Stimulated activated CD8-positive, alpha-beta memory T cell treated with anti-CD3 and anti-CD28 coated beads, Interleukin-7, amount 100 ng/mL, for 24 hours (primary cell): ENCODE measurements at regions not wholly inside any gene's neighbourhood (a gene's known extent, or its start where the extent isn't known, plus 50 kb on each side); places are given as distances from the start of the nearest gene placed in this dataset.

Experiments
- DNase-seq: peaks from one replicate; pipeline ENCODE4 v3.0.0-alpha.2; 2020; ENCODE audit warnings: low read depth

- no peak for DNase-seq
Observed at GRCh38 chr1:29967261-29967660, 730.9 kb downstream of the PTPRU start.

GRCh38 chr1:29966526-29967045, 730.3 kb downstream of the PTPRU start:
- no peak for DNase-seq

GRCh38 chr1:29964718-29965533, 728.6 kb downstream of the PTPRU start:
- DNase-seq = no peak

- no peak for DNase-seq
Observed at GRCh38 chr1:29963946-29964345, 727.6 kb downstream of the PTPRU start.

GRCh38 chr1:29962831-29963247, 726.5 kb downstream of the PTPRU start:
- no peak for DNase-seq

- DNase-seq = no peak
Observed at GRCh38 chr1:29962336-29962735, 726.0 kb downstream of the PTPRU start.

GRCh38 chr1:29961293-29962059, 725.2 kb downstream of the PTPRU start:
- no peak for DNase-seq

GRCh38 chr1:29960876-29961275, 724.6 kb downstream of the PTPRU start:
- DNase-seq = no peak

- no peak for DNase-seq
Observed at GRCh38 chr1:29960156-29960755, 723.9 kb downstream of the PTPRU start.

- DNase-seq = no peak
Observed at GRCh38 chr1:29959356-29959755, 723.0 kb downstream of the PTPRU start.

GRCh38 chr1:29958271-29958670, 721.9 kb downstream of the PTPRU start:
- DNase-seq = no peak

- no peak for DNase-seq
Observed at GRCh38 chr1:29956349-29957030, 720.2 kb downstream of the PTPRU start.

- no peak for DNase-seq
Observed at GRCh38 chr1:29954591-29954990, 718.3 kb downstream of the PTPRU start.

- DNase-seq = no peak
Observed at GRCh38 chr1:29953961-29954360, 717.6 kb downstream of the PTPRU start.

- DNase-seq = no peak
Observed at GRCh38 chr1:29949676-29950075, 713.4 kb downstream of the PTPRU start.

GRCh38 chr1:29948581-29948980, 712.3 kb downstream of the PTPRU start:
- DNase-seq = no peak

GRCh38 chr1:29946057-29946456, 709.7 kb downstream of the PTPRU start:
- no peak for DNase-seq

- DNase-seq = no peak
Observed at GRCh38 chr1:29945426-29945825, 709.1 kb downstream of the PTPRU start.

GRCh38 chr1:29944253-29944905, 708.1 kb downstream of the PTPRU start:
- no peak for DNase-seq

GRCh38 chr1:29943034-29943433, 706.7 kb downstream of the PTPRU start:
- no peak for DNase-seq

GRCh38 chr1:29939079-29939478, 702.8 kb downstream of the PTPRU start:
- DNase-seq = no peak

- no peak for DNase-seq
Observed at GRCh38 chr1:29937356-29937755, 701.0 kb downstream of the PTPRU start.
